Activated CD4-positive, alpha-beta T cell treated with anti-CD3 and anti-CD28 coated beads, Interleukin-2, amount 10 ng/mL, durations not matched to agents 7 days and 5 days (primary cell): ENCODE measurements at regions not wholly inside any gene's neighbourhood (a gene's known extent, or its start where the extent isn't known, plus 50 kb on each side); places are given as distances from the start of the nearest gene placed in this dataset.

Experiments used
- CTCF ChIA-PET: fragments of 350-600 bp; sonication (Branson Sonifier 250); formaldehyde crosslinking; loops from one replicate; lab custom pipeline; 2021; ENCODE audit warnings: antibody characterized with exemption; lab: Charles Lee
- POLR2A ChIA-PET: fragments of 350-600 bp; sonication (Branson Sonifier 250); formaldehyde crosslinking; loops from one replicate; lab custom pipeline; 2021; ENCODE audit warnings: antibody characterized with exemption; lab: Charles Lee
- DNase-seq: peaks from one replicate; pipeline ENCODE4 v3.0.0-alpha.2; 2020
- H3K27ac Mint-ChIP-seq: one replicate; pipeline ENCODE4 v1.8.0; 2021; ENCODE audit warnings: mild to moderate bottlenecking, moderate library complexity, mixed read lengths
- H3K27me3 Mint-ChIP-seq: one replicate; pipeline ENCODE4 v1.8.0; 2021; ENCODE audit warnings: mixed read lengths
- H3K36me3 Mint-ChIP-seq: one replicate; pipeline ENCODE4 v1.8.0; 2021; ENCODE audit warnings: low read depth, mixed read lengths
- H3K4me1 Mint-ChIP-seq: one replicate; pipeline ENCODE4 v1.8.0; 2021; ENCODE audit warnings: mixed read lengths
- H3K4me3 Mint-ChIP-seq: one replicate; pipeline ENCODE4 v1.8.0; 2021; ENCODE audit warnings: mild to moderate bottlenecking, moderate library complexity, mixed read lengths
- H3K9me3 Mint-ChIP-seq: one replicate; pipeline ENCODE4 v1.8.0; 2021; ENCODE audit warnings: mixed read lengths

DNA sequence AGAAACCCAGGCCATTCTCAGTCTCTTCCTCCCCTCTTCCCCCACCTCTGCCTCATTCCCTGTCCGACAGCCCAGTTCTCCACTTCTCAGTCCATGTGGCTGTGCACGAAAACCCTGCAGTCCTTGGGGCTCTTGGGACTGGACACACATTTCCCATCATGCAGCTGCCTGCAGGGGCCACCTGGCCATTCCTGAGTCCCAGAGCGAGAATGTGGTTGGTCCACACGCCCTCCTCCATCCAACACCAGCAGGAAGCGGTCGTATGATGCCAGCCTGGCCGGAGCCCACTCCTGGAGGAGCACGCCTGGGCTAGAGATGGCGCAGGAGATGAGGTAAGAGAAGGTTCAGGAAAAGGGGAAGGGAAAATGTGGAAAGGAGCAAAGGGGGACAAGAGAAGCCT, 222.5 kb downstream of the USP6NL start:
- H3K27me3 Mint-ChIP-seq, result peaks cover 5% of the 10 kb centered on the region
- POLR2A ChIA-PET, result no interaction called here
- no peaks in the 10 kb centered on the region for H3K4me1 Mint-ChIP-seq
- H3K36me3 Mint-ChIP-seq, result no peaks in the 10 kb centered on the region
- no peaks in the 10 kb centered on the region for H3K9me3 Mint-ChIP-seq
- H3K4me3 Mint-ChIP-seq, result no peak overlapping the region
- CTCF ChIA-PET, result interaction anchor here (1.1 kb wide), 1 partner anchor 9 kb away, joined by 3 read pairs; no protein-coding TSS in a partner anchor
- no peak for DNase-seq
- H3K27ac Mint-ChIP-seq, result no peak overlapping the region

DNA sequence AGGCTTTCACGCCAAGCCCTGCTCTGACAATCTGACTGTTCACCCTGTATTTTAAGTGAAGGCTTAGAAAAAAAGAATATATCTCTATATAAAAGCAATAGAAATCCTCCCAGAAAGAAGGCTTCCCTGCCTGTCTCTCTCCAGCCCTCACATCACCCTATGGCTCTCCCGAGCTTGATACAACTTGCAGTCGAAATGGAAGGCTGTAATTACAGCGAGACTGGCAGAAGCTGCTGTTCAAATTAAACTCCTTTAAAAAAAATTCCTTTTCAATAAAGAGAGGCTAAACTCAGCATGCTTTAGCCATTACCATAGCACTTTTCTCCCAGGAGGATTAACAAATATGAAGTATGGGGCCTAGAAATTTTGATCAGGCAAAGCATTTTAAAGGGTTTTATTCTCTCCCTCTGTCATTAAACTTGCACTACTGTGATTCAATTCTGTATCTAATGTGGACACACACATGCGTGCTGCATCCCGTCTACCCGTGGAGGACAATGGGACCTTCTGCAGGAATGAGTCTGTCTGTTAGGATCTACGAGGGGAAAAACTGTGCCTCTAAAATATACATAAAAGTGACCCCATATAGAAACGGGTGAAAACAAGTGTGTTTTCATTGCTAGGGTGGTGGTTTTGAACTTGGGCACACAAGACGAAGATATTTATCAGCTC, 223.8 kb downstream of the USP6NL start:
- no peaks in the 10 kb centered on the region for H3K4me1 Mint-ChIP-seq
- CTCF ChIA-PET, result no interaction called here
- POLR2A ChIA-PET, result no interaction called here
- DNase-seq, result no peak
- H3K36me3 Mint-ChIP-seq, result no peaks in the 10 kb centered on the region
- H3K27ac Mint-ChIP-seq, result no peak overlapping the region
- H3K27me3 Mint-ChIP-seq, result peaks cover 5% of the 10 kb centered on the region
- H3K9me3 Mint-ChIP-seq, result no peaks in the 10 kb centered on the region
- H3K4me3 Mint-ChIP-seq, result no peak overlapping the region

DNA sequence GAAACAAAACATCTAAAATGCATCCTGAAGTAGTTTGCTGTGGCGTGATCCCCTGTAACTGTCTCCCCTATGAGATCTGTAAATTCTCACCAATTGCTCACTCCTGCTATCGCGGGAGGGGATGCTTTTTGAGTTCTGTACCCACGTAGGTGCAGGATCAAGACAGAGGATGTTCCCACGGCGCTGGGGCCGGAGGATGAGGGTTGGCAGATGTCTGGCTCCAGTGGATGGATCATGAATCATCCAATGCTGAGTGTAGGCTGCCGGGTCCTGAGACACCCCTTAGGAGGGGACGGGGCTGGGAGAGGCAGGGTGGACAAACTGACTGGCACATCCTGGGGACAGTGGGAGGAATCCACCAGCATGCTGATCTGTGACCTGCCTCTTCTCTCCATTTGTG, 224.4 kb downstream of the USP6NL start:
- no peaks in the 10 kb centered on the region for H3K4me1 Mint-ChIP-seq
- ChIA-PET POLR2A (no interaction called here), CTCF (no interaction called here)
- H3K4me3 Mint-ChIP-seq, result no peak overlapping the region
- H3K27ac Mint-ChIP-seq, result no peak overlapping the region
- no peaks in the 10 kb centered on the region for H3K9me3 Mint-ChIP-seq
- H3K36me3 Mint-ChIP-seq, result peaks cover 3% of the 10 kb centered on the region
- H3K27me3 Mint-ChIP-seq, result peaks cover 5% of the 10 kb centered on the region
- DNase-seq, result no peak
